NT2/D1 (cell line): ENCODE measurements at regions not wholly inside any gene's neighbourhood (a gene's known extent, or its start where the extent isn't known, plus 50 kb on each side); places are given as distances from the start of the nearest gene placed in this dataset.

Experiments used
- SUZ12 ChIP-seq: IDR thresholded peaks from 2 replicates; pipeline ENCODE4 v1.6.1; 2011; ENCODE audit not compliant: insufficient read length, insufficient read depth; ENCODE audit errors: extremely low read depth
- YY1 ChIP-seq: IDR thresholded peaks from 2 replicates; pipeline ENCODE4 v1.6.1; 2011; ENCODE audit not compliant: insufficient read length, insufficient read depth
- ZNF274 ChIP-seq: IDR thresholded peaks from 2 replicates; pipeline ENCODE4 v1.6.1; 2011; ENCODE audit warnings: mild to moderate bottlenecking, low read depth, low read length

DNA sequence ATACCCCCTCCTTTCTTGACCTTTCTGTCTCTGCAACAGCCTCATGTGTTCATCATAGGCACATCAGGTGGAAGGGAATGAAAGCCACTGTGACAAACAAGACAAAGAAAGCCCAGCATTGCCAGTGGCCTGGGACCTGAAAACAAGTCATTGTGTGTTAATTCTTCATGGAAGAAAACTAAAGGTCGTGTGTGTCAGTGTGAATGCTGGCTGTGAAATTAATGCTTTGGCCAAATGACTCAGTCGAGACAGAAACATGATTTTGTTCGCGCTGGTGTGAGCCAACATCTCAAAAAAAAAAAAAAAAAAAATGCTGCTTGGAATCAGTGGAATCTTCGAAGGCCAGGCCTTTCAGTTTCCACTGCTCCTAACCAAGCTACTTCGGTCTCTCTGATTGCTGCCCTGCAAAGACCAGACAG is 386.5 kb upstream of the PROK2 start:
- TF ChIP-seq ZNF274 (no peak), SUZ12 (no peak), YY1 (no peak)
